Peyer's patch (tissue), 4 donors: ENCODE measurements at regions not wholly inside any gene's neighbourhood (a gene's known extent, or its start where the extent isn't known, plus 50 kb on each side); places are given as distances from the start of the nearest gene placed in this dataset.

ENCODE experiments used
- DNase-seq, 3 donors: peaks; one replicate each; pipeline ENCODE4 v3.0.0-alpha.2; 2017 to 2019
- H3K27ac ChIP-seq, 4 donors: fragments of 200-600 bp; sonication (generic); one replicate each; pipeline ENCODE4 v1.5.1; 2016 to 2019
- H3K27me3 ChIP-seq, 2 donors: fragments of 200-600 bp; sonication (generic); one replicate each; pipeline ENCODE4 v1.5.1; 2019
- H3K36me3 ChIP-seq, 3 donors: fragments of 200-600 bp; sonication (generic); one replicate each; pipeline ENCODE4 v1.5.1; 2016 to 2019
- H3K4me1 ChIP-seq, 4 donors: fragments of 200-600 bp; sonication (generic); one replicate each; pipeline ENCODE4 v1.5.1; 2016 to 2019
- H3K4me3 ChIP-seq, 4 donors: fragments of 200-600 bp; sonication (generic); 1 replicate in 3 of 4; 2 replicates in 1 of 4; pipeline ENCODE4 v1.5.1; 2016 to 2019; ENCODE audit warnings: mild to moderate bottlenecking in 1 of 4
- H3K9me3 ChIP-seq, 4 donors: fragments of 200-600 bp; sonication (generic); one replicate each; pipeline ENCODE4 v1.5.1; 2016 to 2019; ENCODE audit warnings: mild to moderate bottlenecking in 1 of 4
- CTCF ChIP-seq, 6 experiments: fragments of 450-650 bp in 4 of 6; fragments of 200-600 bp in 2 of 6; sonication (generic) in 1 of 6; IDR thresholded peaks; one replicate each; pipeline ENCODE4 v1.5.1; 2017 to 2019; ENCODE audit warnings: antibody characterized with exemption in 6 of 6, mild to moderate bottlenecking in 3 of 6, moderate library complexity in 1 of 6
- POLR2A ChIP-seq, 2 donors: fragments of 450-650 bp; IDR thresholded peaks; one replicate each; pipeline ENCODE4 v1.5.1; 2017; ENCODE audit warnings: antibody characterized with exemption in 2 of 2, mild to moderate bottlenecking in 2 of 2, moderate library complexity in 2 of 2

- H3K4me3 ChIP-seq, result no peak overlapping the region
- TF ChIP-seq POLR2A (IDR thresholded peaks at IDR 0.05), result no peak
- TF ChIP-seq CTCF (IDR thresholded peaks at IDR 0.05), result no peak
- no peak overlapping the region for H3K27ac ChIP-seq
- no peaks in the 10 kb centered on the region for H3K36me3 ChIP-seq
- no peaks in the 10 kb centered on the region for H3K9me3 ChIP-seq
- H3K4me1 ChIP-seq, result no peaks in the 10 kb centered on the region
- no peak for DNase-seq
- H3K27me3 ChIP-seq, result no peaks in the 10 kb centered on the region
Observed at GRCh38 chr10:111725050-111725449, 458.5 kb downstream of the GPAM start.

GRCh38 chr10:111732166-111732785 is 451.3 kb downstream of the GPAM start:
- DNase-seq, result no peak
- Histone ChIP-seq H3K4me3 (no peak overlapping the region), H3K27me3 (no peaks in the 10 kb centered on the region), H3K27ac (no peak overlapping the region), H3K36me3 (no peaks in the 10 kb centered on the region), H3K4me1 (no peaks in the 10 kb centered on the region), H3K9me3 (no peaks in the 10 kb centered on the region)
- TF ChIP-seq CTCF (IDR thresholded peaks at IDR 0.05), result no peak
- no peak for TF ChIP-seq POLR2A (IDR thresholded peaks at IDR 0.05)

- Histone ChIP-seq H3K4me1 (no peaks in the 10 kb centered on the region), H3K4me3 (no peak overlapping the region), H3K27ac (no peak overlapping the region), H3K27me3 (no peaks in the 10 kb centered on the region), H3K9me3 (no peaks in the 10 kb centered on the region), H3K36me3 (no peaks in the 10 kb centered on the region)
- TF ChIP-seq CTCF (IDR thresholded peaks at IDR 0.05) (no peak), POLR2A (IDR thresholded peaks at IDR 0.05) (no peak)
- no peak for DNase-seq
Observed at GRCh38 chr10:111739125-111739873, 444.3 kb downstream of the GPAM start.

GRCh38 chr10:111739874-111740139 is 443.8 kb downstream of the GPAM start:
- no peak for TF ChIP-seq POLR2A (IDR thresholded peaks at IDR 0.05)
- no peak for TF ChIP-seq CTCF (IDR thresholded peaks at IDR 0.05)
- Histone ChIP-seq H3K9me3 (no peaks in the 10 kb centered on the region), H3K27ac (no peak overlapping the region), H3K36me3 (no peaks in the 10 kb centered on the region), H3K4me3 (no peak overlapping the region), H3K27me3 (no peaks in the 10 kb centered on the region), H3K4me1 (no peaks in the 10 kb centered on the region)
- no peak for DNase-seq

GRCh38 chr10:111745982-111746381 is 437.6 kb downstream of the GPAM start:
- no peak for DNase-seq
- H3K4me3 ChIP-seq, result no peak overlapping the region
- no peaks in the 10 kb centered on the region for H3K27me3 ChIP-seq
- no peaks in the 10 kb centered on the region for H3K36me3 ChIP-seq
- H3K27ac ChIP-seq, result no peak overlapping the region
- no peaks in the 10 kb centered on the region for H3K4me1 ChIP-seq
- no peak for TF ChIP-seq POLR2A (IDR thresholded peaks at IDR 0.05)
- TF ChIP-seq CTCF (IDR thresholded peaks at IDR 0.05), result no peak
- H3K9me3 ChIP-seq, result no peaks in the 10 kb centered on the region
